ENCODE measurements at regions not wholly inside any gene's neighbourhood (a gene's known extent, or its start where the extent isn't known, plus 50 kb on each side); places are given as distances from the start of the nearest gene placed in this dataset.
"Not testable (repeated sequence)": the region's sequence is repeated elsewhere in the genome, so short reads cannot be mapped to it uniquely, and the experiment has no call there.

- no peak for DNase-seq
- no peaks in the 10 kb centered on the region for H3K4me1 ChIP-seq
- H3K4me3 ChIP-seq = no peak overlapping the region
- intact Hi-C loops (cut with DNase I; ENCODE audit: low total_unique reads) = no loop called here
- in situ Hi-C loops (cut with MboI; ENCODE audit: low pct_ligation_motif_present in 1 of 4, low pct_unique_long_range_greater_than_20kb in 1 of 4, low sequenced_read_pairs in 3 of 4) = no loop called here
- H3K36me3 ChIP-seq = no peaks in the 10 kb centered on the region
- no peaks in the 10 kb centered on the region for H3K9me3 ChIP-seq
- no peaks in the 10 kb centered on the region for H3K27me3 ChIP-seq
- H3K27ac ChIP-seq = no peak overlapping the region
- WGBS, 2 donors (ENCODE audit: low coverage in 1 of 2) = 44 to 53% methylated on average over 3 of the region's 3 CpGs
- no peak for TF ChIP-seq POLR2AphosphoS5 (IDR thresholded peaks at IDR 0.05)
These were observed 448.7 kb upstream of the MYT1L start for GRCh38 chr2:2779727-2780126.

GRCh38 chr2:2777876-2778275 is 446.8 kb upstream of the MYT1L start:
- no peaks in the 10 kb centered on the region for H3K27me3 ChIP-seq
- H3K27ac ChIP-seq = no peak overlapping the region
- no peaks in the 10 kb centered on the region for H3K4me1 ChIP-seq
- 87% methylated on average over 2 of the region's 2 CpGs; no CpG with 5 or more reads in 1 of the 2 donors for WGBS, 2 donors (ENCODE audit: low coverage in 1 of 2)
- no peak overlapping the region for H3K4me3 ChIP-seq
- H3K36me3 ChIP-seq = no peaks in the 10 kb centered on the region
- TF ChIP-seq CTCF (IDR thresholded peaks at IDR 0.05) (no peak), POLR2A (IDR thresholded peaks at IDR 0.05) (no peak), POLR2AphosphoS5 (IDR thresholded peaks at IDR 0.05) (no peak), EP300 (IDR thresholded peaks at IDR 0.05; ENCODE audit: low read depth) (no peak)
- no peak for DNase-seq
- H3K9me3 ChIP-seq = no peaks in the 10 kb centered on the region
- in situ Hi-C loops (cut with MboI; ENCODE audit: low pct_ligation_motif_present in 1 of 4, low pct_unique_long_range_greater_than_20kb in 1 of 4, low sequenced_read_pairs in 3 of 4) = no loop called here
- intact Hi-C loops (cut with DNase I; ENCODE audit: low total_unique reads) = no loop called here

- no peaks in the 10 kb centered on the region for H3K36me3 ChIP-seq
- H3K27ac ChIP-seq = no peak overlapping the region
- no peaks in the 10 kb centered on the region for H3K9me3 ChIP-seq
- 33 to 48% methylated on average over 1 to 2 of the region's 2 CpGs for WGBS, 2 donors (ENCODE audit: low coverage in 1 of 2)
- DNase-seq = no peak
- H3K4me1 ChIP-seq = no peaks in the 10 kb centered on the region
- H3K27me3 ChIP-seq = no peaks in the 10 kb centered on the region
- no peak overlapping the region for H3K4me3 ChIP-seq
- intact Hi-C loops (cut with DNase I; ENCODE audit: low total_unique reads) = no loop called here
- in situ Hi-C loops (cut with MboI; ENCODE audit: low pct_ligation_motif_present in 1 of 4, low pct_unique_long_range_greater_than_20kb in 1 of 4, low sequenced_read_pairs in 3 of 4) = no loop called here
- no peak for TF ChIP-seq CTCF (IDR thresholded peaks at IDR 0.05)
- TF ChIP-seq POLR2AphosphoS5 (IDR thresholded peaks at IDR 0.05) = no peak
- TF ChIP-seq POLR2A (IDR thresholded peaks at IDR 0.05) = no peak
- no peak for TF ChIP-seq EP300 (IDR thresholded peaks at IDR 0.05; ENCODE audit: low read depth)
These were observed 446.1 kb upstream of the MYT1L start for GRCh38 chr2:2777213-2777612.

- Histone ChIP-seq H3K4me3 (no peak overlapping the region), H3K4me1 (peaks cover 0 to 3% (median 0%) of the 10 kb centered on the region in 4 donors), H3K27ac (no peak overlapping the region), H3K9me3 (no peaks in the 10 kb centered on the region), H3K36me3 (no peaks in the 10 kb centered on the region), H3K27me3 (no peaks in the 10 kb centered on the region)
- in situ Hi-C loops (cut with MboI; ENCODE audit: low pct_ligation_motif_present in 1 of 4, low pct_unique_long_range_greater_than_20kb in 1 of 4, low sequenced_read_pairs in 3 of 4) (no loop called here), intact Hi-C loops (cut with DNase I; ENCODE audit: low total_unique reads) (no loop called here)
- TF ChIP-seq POLR2AphosphoS5 (IDR thresholded peaks at IDR 0.05) (no peak), CTCF (IDR thresholded peaks at IDR 0.05) (no peak), POLR2A (IDR thresholded peaks at IDR 0.05) (no peak), EP300 (IDR thresholded peaks at IDR 0.05; ENCODE audit: low read depth) (no peak)
- DNase-seq = no peak
- WGBS, 2 donors (ENCODE audit: low coverage in 1 of 2) = 43% methylated on average over 2 of the region's 2 CpGs; no CpG with 5 or more reads in 1 of the 2 donors
These were observed 443.9 kb upstream of the MYT1L start for GRCh38 chr2:2775018-2775417.

- DNase-seq = no peak
- H3K27ac ChIP-seq = no peak overlapping the region
- H3K27me3 ChIP-seq = no peaks in the 10 kb centered on the region
- H3K9me3 ChIP-seq = no peaks in the 10 kb centered on the region
- TF ChIP-seq CTCF (IDR thresholded peaks at IDR 0.05) = no peak
- TF ChIP-seq POLR2AphosphoS5 (IDR thresholded peaks at IDR 0.05) = no peak
- no peak for TF ChIP-seq EP300 (IDR thresholded peaks at IDR 0.05; ENCODE audit: low read depth)
- TF ChIP-seq POLR2A (IDR thresholded peaks at IDR 0.05) = no peak
- intact Hi-C loops (cut with DNase I; ENCODE audit: low total_unique reads) (no loop called here), in situ Hi-C loops (cut with MboI; ENCODE audit: low pct_ligation_motif_present in 1 of 4, low pct_unique_long_range_greater_than_20kb in 1 of 4, low sequenced_read_pairs in 3 of 4) (no loop called here)
- no peak overlapping the region for H3K4me3 ChIP-seq
- 79% methylated on average over 8 of the region's 8 CpGs; no CpG with 5 or more reads in 1 of the 2 donors for WGBS, 2 donors (ENCODE audit: low coverage in 1 of 2)
- peaks cover 0 to 6% (median 2%) of the 10 kb centered on the region in 4 donors for H3K4me1 ChIP-seq
- no peaks in the 10 kb centered on the region for H3K36me3 ChIP-seq
These were observed 442.6 kb upstream of the MYT1L start for GRCh38 chr2:2773692-2774091.

GRCh38 chr2:2773080-2773479 is 442.0 kb upstream of the MYT1L start:
- H3K27me3 ChIP-seq; H3K4me3 ChIP-seq; H3K36me3 ChIP-seq; intact Hi-C loops (cut with DNase I; ENCODE audit: low total_unique reads); H3K4me1 ChIP-seq; H3K9me3 ChIP-seq; DNase-seq; H3K27ac ChIP-seq; in situ Hi-C loops (cut with MboI; ENCODE audit: low pct_ligation_motif_present in 1 of 4, low pct_unique_long_range_greater_than_20kb in 1 of 4, low sequenced_read_pairs in 3 of 4): not testable (repeated sequence)
- 67 to 79% methylated on average over 6 to 11 of the region's 11 CpGs for WGBS, 2 donors (ENCODE audit: low coverage in 1 of 2)
